ENCODE measurements at regions not wholly inside any gene's neighbourhood (a gene's known extent, or its start where the extent isn't known, plus 50 kb on each side); places are given as distances from the start of the nearest gene placed in this dataset.

- peaks cover 4% of the 10 kb centered on the region for H3K27me3 ChIP-seq (ENCODE audit: low read depth)
- intact Hi-C loops (cut with micrococcal nuclease): no loop called here
- no peak overlapping the region for H3K4me3 ChIP-seq
- DNase-seq: no peak
- no peaks in the 10 kb centered on the region for H3K36me3 ChIP-seq
- no peak overlapping the region for H3K27ac ChIP-seq (replicated peaks)
- no peaks in the 10 kb centered on the region for H3K4me1 ChIP-seq
- peaks cover 3% of the 10 kb centered on the region for H3K9me3 ChIP-seq (replicated peaks)
- TF ChIP-seq CTCF (IDR thresholded peaks at IDR 0.05; ENCODE audit: borderline replicate concordance): no peak
Observed at GRCh38 chr3:139216958-139217357, 126.9 kb upstream of the MRPS22 start.

- no peaks in the 10 kb centered on the region for H3K4me1 ChIP-seq
- DNase-seq: no peak
- no peak overlapping the region for H3K27ac ChIP-seq (replicated peaks)
- H3K9me3 ChIP-seq (replicated peaks): no peaks in the 10 kb centered on the region
- intact Hi-C loops (cut with micrococcal nuclease): no loop called here
- H3K36me3 ChIP-seq: no peaks in the 10 kb centered on the region
- no peak for TF ChIP-seq CTCF (IDR thresholded peaks at IDR 0.05; ENCODE audit: borderline replicate concordance)
- H3K27me3 ChIP-seq (ENCODE audit: low read depth): peaks cover 9% of the 10 kb centered on the region
- H3K4me3 ChIP-seq: no peak overlapping the region
Observed at GRCh38 chr3:139217633-139218032, 126.2 kb upstream of the MRPS22 start.

GRCh38 chr3:139218046-139218445 lies 125.8 kb upstream of the MRPS22 start:
- no peak for DNase-seq
- no peak for TF ChIP-seq CTCF (IDR thresholded peaks at IDR 0.05; ENCODE audit: borderline replicate concordance)

GRCh38 chr3:139219463-139219862 lies 124.4 kb upstream of the MRPS22 start:
- H3K4me3 ChIP-seq: no peak overlapping the region
- H3K9me3 ChIP-seq (replicated peaks): no peaks in the 10 kb centered on the region
- intact Hi-C loops (cut with micrococcal nuclease): no loop called here
- no peak overlapping the region for H3K27ac ChIP-seq (replicated peaks)
- no peaks in the 10 kb centered on the region for H3K4me1 ChIP-seq
- no peaks in the 10 kb centered on the region for H3K36me3 ChIP-seq
- no peak for DNase-seq
- TF ChIP-seq CTCF (IDR thresholded peaks at IDR 0.05; ENCODE audit: borderline replicate concordance): no peak
- peaks cover 9% of the 10 kb centered on the region for H3K27me3 ChIP-seq (ENCODE audit: low read depth)

More at GRCh38 chr3:139218046-139218445, 125.8 kb upstream of the MRPS22 start:
- peaks cover 9% of the 10 kb centered on the region for H3K27me3 ChIP-seq (ENCODE audit: low read depth)
- no peaks in the 10 kb centered on the region for H3K36me3 ChIP-seq
- intact Hi-C loops (cut with micrococcal nuclease): no loop called here
- H3K4me1 ChIP-seq: no peaks in the 10 kb centered on the region
- H3K9me3 ChIP-seq (replicated peaks): no peaks in the 10 kb centered on the region
- H3K4me3 ChIP-seq: no peak overlapping the region
- H3K27ac ChIP-seq (replicated peaks): no peak overlapping the region

GRCh38 chr3:139222100-139222657 lies 121.6 kb upstream of the MRPS22 start:
- Histone ChIP-seq H3K9me3 (replicated peaks) (no peaks in the 10 kb centered on the region), H3K36me3 (no peaks in the 10 kb centered on the region), H3K27me3 (ENCODE audit: low read depth) (peaks cover 9% of the 10 kb centered on the region), H3K27ac (replicated peaks) (no peak overlapping the region), H3K4me3 (no peak overlapping the region), H3K4me1 (peaks cover 9% of the 10 kb centered on the region)
- TF ChIP-seq CTCF (IDR thresholded peaks at IDR 0.05; ENCODE audit: borderline replicate concordance): no peak
- no peak for DNase-seq
- intact Hi-C loops (cut with micrococcal nuclease): no loop called here
